HCT116 (cell line): ENCODE measurements at regions not wholly inside any gene's neighbourhood (a gene's known extent, or its start where the extent isn't known, plus 50 kb on each side); places are given as distances from the start of the nearest gene placed in this dataset.

Experiments used
- ATAC-seq: fragments of 200-7000 bp; cut with Tn5 transposase; 2 replicates; pipeline ENCODE4 v1.9.1; 2020; ENCODE audit warnings: mild to moderate bottlenecking, moderate library complexity
- BruUV-seq: library from RNA; stranded (reverse); fragments of 400-500 nt; replicated peaks from 2 replicates; lab custom pipeline; 2021; lab: Mats Ljungman, UMichigan
- CTCF ChIA-PET: fragments of 300-600 bp; sonication (Branson Sonifier 250); formaldehyde crosslinking; loops from one replicate; lab custom pipeline; 2021; ENCODE audit warnings: antibody characterized with exemption; lab: Charles Lee
- POLR2A ChIA-PET: fragments of 300-600, 350-600 bp; sonication (Branson Sonifier 250); formaldehyde crosslinking; loops from one replicate; lab custom pipeline; 2021; ENCODE audit warnings: antibody characterized with exemption; lab: Charles Lee
- RAD21 ChIA-PET, 2 experiments: fragments of 300-600 bp; sonication (Branson Sonifier 250); formaldehyde crosslinking; loops; one replicate each; lab custom pipeline; 2023; ENCODE audit warnings: low total read pairs in 2 of 2; ENCODE audit not compliant: uncharacterized antibody in 2 of 2, unreplicated experiment in 2 of 2, low non-redundant PET in 1 of 2; lab: Charles Lee
- DNase-seq: peaks from one replicate; pipeline ENCODE4 v3.0.0-alpha.2; 2010; ENCODE audit warnings: low read depth, low spot score
- H2AFZ ChIP-seq: fragments of 200-600 bp; shearing (Covaris generic), sonication (generic); 2 replicates; pipeline ENCODE4 v1.6.1; 2017; ENCODE audit warnings: low read depth, mixed run types, mixed read lengths, antibody characterized with exemption, low read length; ENCODE audit not compliant: poor library complexity, severe bottlenecking
- H3K27ac ChIP-seq: 2 replicates; pipeline ENCODE4 v1.5.1; 2012; ENCODE audit warnings: low read depth, low read length
- H3K27me3 ChIP-seq: fragments of 200-600 bp; sonication (generic); 2 replicates; pipeline ENCODE4 v1.6.1; 2016; ENCODE audit warnings: mixed run types, low read length, mixed read lengths; ENCODE audit not compliant: insufficient read depth
- H3K36me3 ChIP-seq, 2 experiments: fragments of 200-500 bp in 1 of 2; fragments of 200-600 bp in 1 of 2; sonication (Bioruptor generic) in 1 of 2; sonication (generic) in 1 of 2; 2 replicates each; pipeline versions ENCODE4 v1.5.1 to v1.6.1; 2014 to 2016; ENCODE audit warnings: low read length in 2 of 2, inconsistent platforms in 1 of 2, mixed read lengths in 1 of 2, mixed run types in 1 of 2; ENCODE audit not compliant: insufficient read depth in 2 of 2, control insufficient read depth in 1 of 2
- H3K4me1 ChIP-seq, 2 experiments: fragments of 200-600 bp in 1 of 2; sonication (generic) in 1 of 2; 2 replicates each; pipeline versions ENCODE4 v1.5.1 to v1.6.1; 2012 to 2017; ENCODE audit warnings: low read length in 2 of 2, inconsistent platforms in 1 of 2, mild to moderate bottlenecking in 1 of 2, mixed read lengths in 1 of 2, mixed run types in 1 of 2, moderate library complexity in 1 of 2; ENCODE audit not compliant: insufficient read depth in 2 of 2, control insufficient read depth in 1 of 2
- H3K4me2 ChIP-seq: fragments of 200-600 bp; sonication (generic); 2 replicates; pipeline ENCODE4 v1.6.1; 2017; ENCODE audit warnings: mixed run types, low read length, mixed read lengths
- H3K4me3 ChIP-seq, 2 experiments: fragments of 200-600 bp in 1 of 2; sonication (generic) in 1 of 2; replicated peaks in 1 of 2; 2 replicates each; pipeline ENCODE4 v1.5.1; 2011 to 2016; ENCODE audit warnings: low read length in 2 of 2, control low read depth in 1 of 2, low read depth in 1 of 2, mild to moderate bottlenecking in 1 of 2, mixed read lengths in 1 of 2, mixed run types in 1 of 2
- H3K79me2 ChIP-seq: fragments of 200-600 bp; sonication (generic); 2 replicates; pipeline ENCODE4 v1.6.1; 2017; ENCODE audit warnings: mild to moderate bottlenecking, mixed run types, low read length, moderate library complexity, mixed read lengths; ENCODE audit not compliant: insufficient read depth
- H3K9ac ChIP-seq: fragments of 200-600 bp; sonication (generic); 2 replicates; pipeline ENCODE4 v1.6.1; 2016; ENCODE audit warnings: low read length, mixed read lengths
- H3K9me2 ChIP-seq: fragments of 200-600 bp; sonication (generic), shearing (Covaris generic); 2 replicates; pipeline ENCODE4 v1.6.1; 2017; ENCODE audit warnings: mixed run types, mild to moderate bottlenecking, moderate library complexity; ENCODE audit not compliant: insufficient read depth
- H3K9me3 ChIP-seq, 2 experiments: fragments of 200-500 bp in 1 of 2; fragments of 200-600 bp in 1 of 2; sonication (Bioruptor generic) in 1 of 2; sonication (generic) in 1 of 2; 2 replicates each; pipeline ENCODE4 v1.6.1; 2014 to 2017; ENCODE audit warnings: low read length in 2 of 2, mixed read lengths in 2 of 2, inconsistent platforms in 1 of 2, low read depth in 1 of 2, mild to moderate bottlenecking in 1 of 2, mixed run types in 1 of 2, moderate library complexity in 1 of 2; ENCODE audit not compliant: control insufficient read depth in 1 of 2, insufficient read depth in 1 of 2
- H4K20me1 ChIP-seq: fragments of 200-600 bp; sonication (generic), shearing (Covaris generic); 2 replicates; pipeline ENCODE4 v1.6.1; 2017; ENCODE audit warnings: mixed run types, mild to moderate bottlenecking, moderate library complexity; ENCODE audit not compliant: insufficient read depth
- ELF1 ChIP-seq: IDR thresholded peaks from 2 replicates; pipeline ENCODE4 v1.6.1; 2012; ENCODE audit warnings: low read depth, borderline replicate concordance
- POLR2AphosphoS5 ChIP-seq: IDR thresholded peaks from 2 replicates; pipeline ENCODE4 v1.6.1; 2011; ENCODE audit warnings: mild to moderate bottlenecking, low read depth, low read length, moderate library complexity
- RAD21 ChIP-seq: IDR thresholded peaks from 2 replicates; pipeline ENCODE4 v1.6.1; 2012; ENCODE audit warnings: low read depth, mild to moderate bottlenecking
- SIN3A ChIP-seq: IDR thresholded peaks from 2 replicates; pipeline ENCODE4 v1.6.1; 2012; ENCODE audit warnings: low read depth
- TCF7L2 ChIP-seq: IDR thresholded peaks from 2 replicates; pipeline ENCODE4 v1.7.0; 2011; ENCODE audit warnings: borderline replicate concordance, inconsistent platforms; ENCODE audit not compliant: insufficient read depth, insufficient read length; ENCODE audit errors: extremely low read depth
- YY1 ChIP-seq: IDR thresholded peaks from 2 replicates; pipeline ENCODE4 v1.6.1; 2011; ENCODE audit warnings: low read length, low read depth, moderate library complexity, mild to moderate bottlenecking; ENCODE audit not compliant: insufficient replicate concordance; ENCODE audit errors: extremely low read depth
- ZFX ChIP-seq: fragments of 450-650 bp; IDR thresholded peaks from 2 replicates; pipeline ENCODE4 v1.6.1; 2017
- intact Hi-C: fragments of 100-400 bp; cut with micrococcal nuclease; formaldehyde crosslinking; loops from 2 replicates; pipeline ENCODE4 v1.10.0; 2022
- TF ChIP-seq, protein P1 (sequence below): IDR thresholded peaks from 2 replicates; pipeline ENCODE4 v1.6.1; 2012; ENCODE audit warnings: low read depth

DNA sequence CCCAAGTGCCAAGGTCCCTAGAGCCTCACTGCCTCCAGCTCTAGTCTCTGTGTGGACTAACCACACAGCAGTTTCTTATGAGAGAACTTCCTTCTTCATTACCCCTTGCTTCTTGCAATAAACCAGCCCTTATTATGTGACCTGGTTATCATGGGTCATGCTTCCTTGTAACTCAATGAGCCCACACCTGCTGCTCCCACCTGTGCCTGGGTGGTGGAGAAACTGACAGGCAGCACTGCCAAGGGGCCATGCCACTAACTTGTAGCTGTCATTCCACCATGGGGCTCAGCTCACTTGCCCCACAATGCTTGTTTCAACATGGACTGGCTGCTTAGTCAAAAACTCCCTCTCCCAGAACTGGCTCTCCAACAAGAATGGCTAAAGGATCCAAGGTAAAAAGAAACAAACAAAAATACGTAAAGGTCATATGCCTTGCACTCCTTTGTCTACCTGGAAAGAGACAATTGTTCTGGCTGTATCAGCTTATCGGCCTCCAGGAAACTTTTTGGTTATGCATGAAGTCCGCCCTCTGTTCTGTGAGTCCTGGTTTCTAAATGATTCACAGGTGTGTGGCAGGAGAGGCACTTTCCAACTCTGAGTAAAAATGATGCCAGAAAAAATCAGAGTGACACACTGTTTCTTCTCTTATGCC lies 446.4 kb downstream of the COG6 start:
- Histone ChIP-seq H3K9me2 (no peaks in the 10 kb centered on the region), H3K4me3 (no peak overlapping the region), H3K9me3 (0 out of 4 replicates have a peak, but pooled peaks cover 0 to 4% of the 10 kb centered on the region in 2 experiments), H3K36me3 (no peaks in the 10 kb centered on the region), H3K27ac (no peak overlapping the region), H3K79me2 (no peaks in the 10 kb centered on the region), H2AFZ (no peak overlapping the region), H3K9ac (no peak overlapping the region), H3K4me2 (no peak overlapping the region), H4K20me1 (no peaks in the 10 kb centered on the region), H3K27me3 (no peaks in the 10 kb centered on the region), H3K4me1 (peaks cover 3 to 12% of the 10 kb centered on the region in 2 experiments; a peak in 3 of 4 replicates)
- DNase-seq (no peak), ATAC-seq (no peak)
- intact Hi-C loops, result no loop called here
- TF ChIP-seq YY1 (no peak), ELF1 (no peak), SIN3A (no peak), POLR2AphosphoS5 (no peak), RAD21 (no peak), TCF7L2 (no peak), ZFX (no peak)
- TF ChIP-seq, protein P1, sequence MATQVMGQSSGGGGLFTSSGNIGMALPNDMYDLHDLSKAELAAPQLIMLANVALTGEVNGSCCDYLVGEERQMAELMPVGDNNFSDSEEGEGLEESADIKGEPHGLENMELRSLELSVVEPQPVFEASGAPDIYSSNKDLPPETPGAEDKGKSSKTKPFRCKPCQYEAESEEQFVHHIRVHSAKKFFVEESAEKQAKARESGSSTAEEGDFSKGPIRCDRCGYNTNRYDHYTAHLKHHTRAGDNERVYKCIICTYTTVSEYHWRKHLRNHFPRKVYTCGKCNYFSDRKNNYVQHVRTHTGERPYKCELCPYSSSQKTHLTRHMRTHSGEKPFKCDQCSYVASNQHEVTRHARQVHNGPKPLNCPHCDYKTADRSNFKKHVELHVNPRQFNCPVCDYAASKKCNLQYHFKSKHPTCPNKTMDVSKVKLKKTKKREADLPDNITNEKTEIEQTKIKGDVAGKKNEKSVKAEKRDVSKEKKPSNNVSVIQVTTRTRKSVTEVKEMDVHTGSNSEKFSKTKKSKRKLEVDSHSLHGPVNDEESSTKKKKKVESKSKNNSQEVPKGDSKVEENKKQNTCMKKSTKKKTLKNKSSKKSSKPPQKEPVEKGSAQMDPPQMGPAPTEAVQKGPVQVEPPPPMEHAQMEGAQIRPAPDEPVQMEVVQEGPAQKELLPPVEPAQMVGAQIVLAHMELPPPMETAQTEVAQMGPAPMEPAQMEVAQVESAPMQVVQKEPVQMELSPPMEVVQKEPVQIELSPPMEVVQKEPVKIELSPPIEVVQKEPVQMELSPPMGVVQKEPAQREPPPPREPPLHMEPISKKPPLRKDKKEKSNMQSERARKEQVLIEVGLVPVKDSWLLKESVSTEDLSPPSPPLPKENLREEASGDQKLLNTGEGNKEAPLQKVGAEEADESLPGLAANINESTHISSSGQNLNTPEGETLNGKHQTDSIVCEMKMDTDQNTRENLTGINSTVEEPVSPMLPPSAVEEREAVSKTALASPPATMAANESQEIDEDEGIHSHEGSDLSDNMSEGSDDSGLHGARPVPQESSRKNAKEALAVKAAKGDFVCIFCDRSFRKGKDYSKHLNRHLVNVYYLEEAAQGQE, result no peak
- POLR2A ChIA-PET, result no interaction called here
- CTCF ChIA-PET, result no interaction called here
- BruUV-seq, result no TSS peak
- RAD21 ChIA-PET, result no interaction called here
